Loucy (cell line): ENCODE measurements at regions not wholly inside any gene's neighbourhood (a gene's known extent, or its start where the extent isn't known, plus 50 kb on each side); places are given as distances from the start of the nearest gene placed in this dataset.

Experiments used
- H2AFZ ChIP-seq: fragments of 200-600 bp; sonication (generic); 2 replicates; pipeline ENCODE4 v1.6.0; 2016; ENCODE audit warnings: antibody characterized with exemption, mild to moderate bottlenecking, low read length, moderate library complexity
- H3F3A ChIP-seq: fragments of 200-600 bp; 2 replicates; pipeline ENCODE4 v1.6.0; 2016; ENCODE audit warnings: antibody characterized with exemption, low read depth, mild to moderate bottlenecking
- H3K27me3 ChIP-seq: fragments of 200-600 bp; sonication (generic); 2 replicates; pipeline ENCODE4 v1.6.1; 2014; ENCODE audit warnings: low read length, mild to moderate bottlenecking; ENCODE audit not compliant: insufficient read depth, poor library complexity, severe bottlenecking
- H3K36me3 ChIP-seq: fragments of 200-600 bp; sonication (generic); 2 replicates; pipeline ENCODE4 v1.6.1; 2016; ENCODE audit warnings: low read length; ENCODE audit not compliant: insufficient read depth
- H3K4me1 ChIP-seq: fragments of 200-600 bp; sonication (generic); 2 replicates; pipeline ENCODE4 v1.5.1; 2014; ENCODE audit warnings: low read length, mild to moderate bottlenecking; ENCODE audit not compliant: insufficient read depth, poor library complexity, severe bottlenecking
- H3K4me2 ChIP-seq: fragments of 200-600 bp; sonication (generic); 2 replicates; pipeline ENCODE4 v1.6.0; 2014; ENCODE audit warnings: antibody characterized with exemption, low read length, low read depth, mild to moderate bottlenecking; ENCODE audit not compliant: poor library complexity, severe bottlenecking
- H3K4me3 ChIP-seq: fragments of 200-600 bp; sonication (generic); 2 replicates; pipeline ENCODE4 v1.5.1; 2014; ENCODE audit warnings: low read length, mild to moderate bottlenecking, mixed read lengths; ENCODE audit not compliant: poor library complexity, severe bottlenecking
- H3K79me2 ChIP-seq: fragments of 200-600 bp; sonication (generic); 2 replicates; pipeline ENCODE4 v1.6.1; 2014; ENCODE audit warnings: low read length; ENCODE audit not compliant: insufficient read depth
- H3K9ac ChIP-seq: fragments of 200-600 bp; sonication (generic); 2 replicates; pipeline ENCODE4 v1.6.0; 2014; ENCODE audit warnings: mild to moderate bottlenecking, low read depth, low read length, moderate library complexity; ENCODE audit not compliant: poor library complexity, severe bottlenecking
- H3K9me2 ChIP-seq: fragments of 200-600 bp; sonication (generic); replicated peaks from 2 replicates; pipeline ENCODE4 v1.6.1; 2016; ENCODE audit warnings: low read depth, low read length, mixed read lengths
- H3K9me3 ChIP-seq: fragments of 200-600 bp; sonication (generic); 2 replicates; pipeline ENCODE4 v1.6.1; 2014; ENCODE audit warnings: mild to moderate bottlenecking, antibody characterized with exemption, low read length, low read depth; ENCODE audit not compliant: insufficient read depth
- H4K20me1 ChIP-seq: fragments of 200-600 bp; sonication (generic); 2 replicates; pipeline ENCODE4 v1.6.0; 2014; ENCODE audit warnings: antibody characterized with exemption, low read length, mild to moderate bottlenecking; ENCODE audit not compliant: insufficient read depth, poor library complexity, severe bottlenecking
- EZH2phosphoT487 ChIP-seq: fragments of 200-600 bp; IDR thresholded peaks from 2 replicates; pipeline ENCODE4 v1.6.1; 2018; ENCODE audit warnings: antibody characterized with exemption, mild to moderate bottlenecking, moderate library complexity, borderline replicate concordance
- TF ChIP-seq, protein P1 (sequence below): fragments of 200-600 bp; sonication (generic); conservative IDR thresholded peaks from 2 replicates; pipeline ENCODE4 v1.5.1; 2014; ENCODE audit warnings: mild to moderate bottlenecking, antibody characterized with exemption, low read length

DNA sequence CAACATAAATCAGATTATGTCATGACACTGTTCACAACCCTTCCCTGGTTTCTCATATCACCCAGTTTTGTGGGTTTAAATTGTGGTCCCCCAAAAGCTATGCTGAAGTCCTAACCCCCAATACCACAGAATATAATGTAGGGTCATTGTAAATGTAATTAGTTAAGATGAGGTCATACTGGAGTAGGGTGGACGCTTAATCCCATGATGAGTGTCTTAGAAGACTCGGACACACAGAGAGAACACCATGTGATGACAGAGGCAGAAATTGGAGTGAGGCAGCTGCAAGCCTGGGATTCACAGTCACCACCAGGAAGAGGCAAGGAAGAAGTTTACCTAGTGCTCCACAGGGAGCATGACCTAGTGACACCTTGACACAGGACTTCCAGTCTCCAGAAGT, 197.8 kb downstream of the SALL1 start:
- no peaks in the 10 kb centered on the region for H4K20me1 ChIP-seq
- H3K27me3 ChIP-seq: no peaks in the 10 kb centered on the region
- TF ChIP-seq, protein P1, sequence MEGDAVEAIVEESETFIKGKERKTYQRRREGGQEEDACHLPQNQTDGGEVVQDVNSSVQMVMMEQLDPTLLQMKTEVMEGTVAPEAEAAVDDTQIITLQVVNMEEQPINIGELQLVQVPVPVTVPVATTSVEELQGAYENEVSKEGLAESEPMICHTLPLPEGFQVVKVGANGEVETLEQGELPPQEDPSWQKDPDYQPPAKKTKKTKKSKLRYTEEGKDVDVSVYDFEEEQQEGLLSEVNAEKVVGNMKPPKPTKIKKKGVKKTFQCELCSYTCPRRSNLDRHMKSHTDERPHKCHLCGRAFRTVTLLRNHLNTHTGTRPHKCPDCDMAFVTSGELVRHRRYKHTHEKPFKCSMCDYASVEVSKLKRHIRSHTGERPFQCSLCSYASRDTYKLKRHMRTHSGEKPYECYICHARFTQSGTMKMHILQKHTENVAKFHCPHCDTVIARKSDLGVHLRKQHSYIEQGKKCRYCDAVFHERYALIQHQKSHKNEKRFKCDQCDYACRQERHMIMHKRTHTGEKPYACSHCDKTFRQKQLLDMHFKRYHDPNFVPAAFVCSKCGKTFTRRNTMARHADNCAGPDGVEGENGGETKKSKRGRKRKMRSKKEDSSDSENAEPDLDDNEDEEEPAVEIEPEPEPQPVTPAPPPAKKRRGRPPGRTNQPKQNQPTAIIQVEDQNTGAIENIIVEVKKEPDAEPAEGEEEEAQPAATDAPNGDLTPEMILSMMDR: no peak
- TF ChIP-seq EZH2phosphoT487: no peak
- H3K4me2 ChIP-seq: no peak overlapping the region
- no peaks in the 10 kb centered on the region for H3K9me2 ChIP-seq
- no peaks in the 10 kb centered on the region for H3K4me1 ChIP-seq
- no peak overlapping the region for H3K9ac ChIP-seq
- H3F3A ChIP-seq: no peaks in the 10 kb centered on the region
- H3K4me3 ChIP-seq: no peak overlapping the region
- H3K36me3 ChIP-seq: no peaks in the 10 kb centered on the region
- no peak overlapping the region for H2AFZ ChIP-seq
- peaks cover 4% of the 10 kb centered on the region; the same call in 1 of the 2 replicates for H3K9me3 ChIP-seq
- H3K79me2 ChIP-seq: no peaks in the 10 kb centered on the region

DNA sequence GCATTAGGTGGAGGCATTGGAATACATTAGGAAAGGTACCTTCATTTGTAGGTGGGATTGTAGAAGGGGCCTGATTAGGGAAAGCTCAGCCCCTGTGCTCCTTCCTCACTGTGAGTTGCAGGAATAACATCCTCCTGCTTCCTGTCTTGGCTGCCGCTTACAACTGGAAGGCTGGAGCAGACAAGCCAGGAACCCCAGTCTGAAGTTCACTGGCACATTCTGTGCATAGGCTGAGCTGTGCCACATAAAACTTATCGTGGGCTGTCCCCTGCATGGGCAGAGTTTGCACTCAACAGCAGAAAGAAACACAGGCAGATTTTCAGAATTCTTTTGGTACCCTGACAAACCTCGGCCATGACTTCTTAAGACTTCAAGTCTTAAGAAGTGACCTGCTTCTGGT, 200.1 kb downstream of the SALL1 start:
- no peak for TF ChIP-seq EZH2phosphoT487
- TF ChIP-seq, protein P1: no peak
- Histone ChIP-seq H3K79me2 (no peaks in the 10 kb centered on the region), H3K9me3 (peaks cover 4% of the 10 kb centered on the region; the same call in 1 of the 2 replicates), H3F3A (no peaks in the 10 kb centered on the region), H3K27me3 (no peaks in the 10 kb centered on the region), H3K9ac (no peak overlapping the region), H2AFZ (no peak overlapping the region), H3K4me1 (no peaks in the 10 kb centered on the region), H3K9me2 (no peaks in the 10 kb centered on the region), H3K36me3 (no peaks in the 10 kb centered on the region), H4K20me1 (no peaks in the 10 kb centered on the region), H3K4me2 (no peak overlapping the region), H3K4me3 (no peak overlapping the region)

DNA sequence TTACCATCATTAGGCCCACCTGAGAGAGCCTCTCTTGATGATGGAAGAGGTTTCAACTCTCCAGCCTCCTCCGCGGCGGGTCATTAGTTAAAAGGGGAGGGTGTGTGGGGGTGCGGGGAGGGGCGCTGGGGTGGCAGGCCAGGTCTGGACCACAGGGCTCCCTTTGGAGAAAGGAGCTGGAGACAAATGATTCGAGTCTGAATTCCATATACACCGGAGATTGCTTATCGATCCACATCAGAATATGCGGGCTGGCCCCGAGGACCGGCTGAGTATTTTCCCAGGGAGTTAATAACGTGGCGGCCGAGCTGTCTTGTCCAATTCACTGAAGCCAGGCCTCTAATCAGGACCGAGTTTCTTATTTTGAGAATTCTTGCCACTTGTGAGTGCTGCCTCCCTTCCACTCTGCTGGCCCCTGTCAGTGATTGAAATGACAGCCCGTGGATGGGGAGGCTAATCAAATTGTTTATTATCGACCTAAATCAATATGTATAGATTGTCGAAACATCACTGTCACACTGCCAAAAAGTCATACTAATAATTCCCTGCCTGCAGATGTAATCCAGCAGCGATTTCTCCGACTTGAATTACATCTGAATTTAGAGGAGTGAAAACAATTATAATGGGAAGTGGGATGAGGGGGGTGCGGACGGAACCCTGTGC, 202.7 kb downstream of the SALL1 start:
- H3K4me1 ChIP-seq: no peaks in the 10 kb centered on the region
- no peaks in the 10 kb centered on the region for H3K27me3 ChIP-seq
- no peak overlapping the region for H3K9ac ChIP-seq
- H2AFZ ChIP-seq: no peak overlapping the region
- no peak overlapping the region for H3K4me2 ChIP-seq
- no peak for TF ChIP-seq EZH2phosphoT487
- TF ChIP-seq, protein P1: no peak
- 0 out of 2 replicates have a peak, but pooled peaks cover 4% of the 10 kb centered on the region for H3K9me3 ChIP-seq
- no peaks in the 10 kb centered on the region for H3K36me3 ChIP-seq
- no peaks in the 10 kb centered on the region for H3K79me2 ChIP-seq
- H3K9me2 ChIP-seq: no peaks in the 10 kb centered on the region
- H4K20me1 ChIP-seq: no peaks in the 10 kb centered on the region
- no peaks in the 10 kb centered on the region for H3F3A ChIP-seq
- no peak overlapping the region for H3K4me3 ChIP-seq
